GM12878 (cell line): ENCODE measurements at regions not wholly inside any gene's neighbourhood (a gene's known extent, or its start where the extent isn't known, plus 50 kb on each side); places are given as distances from the start of the nearest gene placed in this dataset.
"Not testable (repeated sequence)": the region's sequence is repeated elsewhere in the genome, so short reads cannot be mapped to it uniquely, and the experiment has no call there.

Experiments used
- ATAC-seq: fragments of 200-7000 bp; cut with Tn5 transposase; 3 replicates; pipeline ENCODE4 v1.9.1; 2020; ENCODE audit warnings: mild to moderate bottlenecking, moderate library complexity
- BruUV-seq: library from RNA; stranded (reverse); fragments of 400-500 nt; replicated peaks from 2 replicates; lab custom pipeline; 2021; lab: Mats Ljungman, UMichigan
- CTCF ChIA-PET: fragments of 300-600 bp; sonication (Branson Sonifier 250); formaldehyde crosslinking; extraction: SDS; loops from one replicate; lab custom pipeline; 2021; ENCODE audit warnings: inconsistent platforms; lab: Yijun Ruan, JAX
- POLR2A ChIA-PET: fragments of 350-600 bp; formaldehyde crosslinking; extraction: SDS; loops from one replicate; lab custom pipeline; 2021; ENCODE audit warnings: inconsistent platforms; lab: Charles Lee
- RAD21 ChIA-PET: fragments of 300-600 bp; sonication (Branson Sonifier 250); formaldehyde crosslinking; loops from one replicate; lab custom pipeline; 2023; ENCODE audit warnings: antibody characterized with exemption; ENCODE audit not compliant: unreplicated experiment; lab: Charles Lee
- SMC1A ChIA-PET: fragments of 300-600 bp; sonication (Branson Sonifier 250); formaldehyde crosslinking; loops from one replicate; lab custom pipeline; 2023; ENCODE audit not compliant: unreplicated experiment, uncharacterized antibody; lab: Charles Lee
- DNase-seq: peaks from one replicate; pipeline ENCODE4 v3.0.0-alpha.2; 2011; ENCODE audit warnings: low read depth, low spot score
- FAIRE-seq: peaks from 3 replicates; lab custom pipeline; 2011; peaks lifted over from hg19 to GRCh38; lab: Jason Lieb, UNC
- H2AFZ ChIP-seq: 2 replicates; pipeline ENCODE4 v1.6.0; 2011; ENCODE audit warnings: low read depth, low read length, control low read depth; ENCODE audit not compliant: control insufficient read depth
- H3K27ac ChIP-seq: 2 replicates; pipeline ENCODE4 v1.5.1; 2011; ENCODE audit warnings: control low read depth; ENCODE audit not compliant: control insufficient read depth, insufficient read depth
- H3K27me3 ChIP-seq, 2 experiments: replicated peaks in 1 of 2; 2 replicates each; pipeline versions ENCODE4 v1.6.0 to v1.6.1; 2011; ENCODE audit warnings: low read length in 1 of 2; ENCODE audit not compliant: control insufficient read depth in 2 of 2, insufficient read depth in 2 of 2
- H3K36me3 ChIP-seq, 2 experiments: 2 replicates each; pipeline ENCODE4 v1.5.1; 2011; ENCODE audit warnings: low read length in 1 of 2; ENCODE audit not compliant: control insufficient read depth in 2 of 2, insufficient read depth in 2 of 2
- H3K4me1 ChIP-seq: 2 replicates; pipeline ENCODE4 v1.6.1; 2011; ENCODE audit warnings: mild to moderate bottlenecking, low read length, moderate library complexity, mixed read lengths; ENCODE audit not compliant: control insufficient read depth, insufficient read depth
- H3K4me2 ChIP-seq: 2 replicates; pipeline ENCODE4 v1.6.0; 2011; ENCODE audit warnings: control low read depth; ENCODE audit not compliant: control insufficient read depth, insufficient read depth
- H3K4me3 ChIP-seq: fragments of 200-600 bp; sonication (generic); 2 replicates; pipeline ENCODE4 v1.5.1; 2016
- H3K79me2 ChIP-seq: 2 replicates; pipeline ENCODE4 v1.6.0; 2011; ENCODE audit warnings: low read length; ENCODE audit not compliant: control insufficient read depth, insufficient read depth
- H3K9ac ChIP-seq: 2 replicates; pipeline ENCODE4 v1.8.0; 2011; ENCODE audit warnings: low read length, control low read depth, mixed read lengths; ENCODE audit not compliant: control insufficient read depth, insufficient read depth
- H3K9me3 ChIP-seq: replicated peaks from 3 replicates; pipeline ENCODE4 v1.5.1; 2011; ENCODE audit warnings: mild to moderate bottlenecking, low read length; ENCODE audit not compliant: control insufficient read depth, insufficient read depth
- H4K20me1 ChIP-seq: 2 replicates; pipeline ENCODE4 v1.6.0; 2011; ENCODE audit not compliant: control insufficient read depth, insufficient read depth
- BACH1 ChIP-seq: fragments of 450-650 bp; IDR thresholded peaks from 2 replicates; pipeline ENCODE4 v1.6.1; 2017; ENCODE audit warnings: mild to moderate bottlenecking, borderline replicate concordance
- WGBS: methylation state at CpG from one replicate; pipeline ENCODE4 v1.1.6; 2016; ENCODE audit warnings: low lambda C conversion rate; ENCODE audit not compliant: insufficient replicate concordance, insufficient coverage; ENCODE audit errors: missing lambda C conversion rate; 5-methylcytosine and 5-hydroxymethylcytosine counted together
- in situ Hi-C: fragments of 300-500 bp; cut with MboI; formaldehyde crosslinking; loops from 9 replicates; pipeline ENCODE4 v1.14.3; 2018; ENCODE audit warnings: mixed read lengths
- intact Hi-C: fragments of 100-400 bp; cut with micrococcal nuclease; formaldehyde crosslinking; loops from one replicate; pipeline ENCODE4 v1.14.2; 2022; ENCODE audit not compliant: unreplicated experiment

DNA sequence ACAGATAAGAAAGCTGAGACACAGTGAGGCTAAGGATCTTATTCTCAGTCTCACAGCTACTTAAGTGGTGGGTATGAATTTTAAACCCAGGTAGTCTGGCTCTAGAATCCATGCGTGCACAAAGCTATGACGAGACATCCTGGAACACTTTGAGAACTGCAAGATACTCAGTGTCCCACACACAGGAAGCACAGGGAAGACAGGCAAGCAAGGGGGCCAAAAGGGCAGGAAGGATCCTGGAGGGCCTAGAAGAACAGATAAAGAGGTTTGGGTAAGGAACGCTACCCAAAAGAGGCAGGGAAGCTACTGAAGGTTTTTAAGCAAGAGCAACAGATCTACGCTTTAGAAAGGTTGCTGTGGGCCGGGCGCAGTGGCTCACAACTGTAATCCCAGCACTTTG is 99.1 kb upstream of the HES1 start:
- H3K9ac ChIP-seq = no peak overlapping the region
- H3K4me3 ChIP-seq = no peak overlapping the region
- ChIA-PET SMC1A (interaction anchor here (0.6 kb wide), 1 partner anchor 227 kb away, joined by 3 read pairs; no protein-coding TSS in a partner anchor), CTCF (no interaction called here), RAD21 (no interaction called here), POLR2A (no interaction called here)
- H3K9me3 ChIP-seq = no peaks in the 10 kb centered on the region
- ATAC-seq (no peak), FAIRE-seq (no peak), DNase-seq (no peak)
- intact Hi-C loops (no loop called here), in situ Hi-C loops (no loop called here)
- H3K27ac ChIP-seq = no peak overlapping the region
- 87% methylated on average over 6 of the region's 6 CpGs for WGBS
- no TSS peak for BruUV-seq
- no peak overlapping the region for H2AFZ ChIP-seq
- H3K4me2 ChIP-seq = no peak overlapping the region
- H3K4me1 ChIP-seq = no peaks in the 10 kb centered on the region
- H3K79me2 ChIP-seq = no peaks in the 10 kb centered on the region
- no peak for TF ChIP-seq BACH1
- H3K36me3 ChIP-seq = no peaks in the 10 kb centered on the region
- H4K20me1 ChIP-seq = no peaks in the 10 kb centered on the region
- H3K27me3 ChIP-seq = no peaks in the 10 kb centered on the region

DNA sequence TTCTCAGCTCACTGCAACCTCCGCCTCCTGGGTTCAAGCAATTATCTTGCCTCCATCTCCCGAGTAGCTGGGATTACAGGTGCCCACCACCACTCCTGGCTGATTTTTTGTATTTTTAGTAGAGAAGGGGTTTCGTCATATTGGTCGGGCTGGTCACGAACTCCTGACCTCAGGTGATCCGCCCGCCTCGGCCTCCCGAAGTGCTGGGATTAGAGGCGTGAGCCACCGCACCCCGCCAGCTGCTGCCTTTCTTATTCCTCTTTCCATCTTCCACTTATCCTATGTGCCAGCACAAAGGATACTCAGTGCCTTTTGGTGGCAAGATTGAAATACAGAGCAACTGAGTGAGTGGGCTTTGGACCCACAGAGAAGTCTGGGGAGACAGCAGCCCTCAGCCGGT is 97.6 kb upstream of the HES1 start:
- H3K79me2 ChIP-seq, SMC1A ChIA-PET, H3K4me2 ChIP-seq, intact Hi-C loops, CTCF ChIA-PET, H3K9me3 ChIP-seq, BruUV-seq, FAIRE-seq, H3K4me3 ChIP-seq, ATAC-seq, POLR2A ChIA-PET, H3K9ac ChIP-seq, in situ Hi-C loops, H2AFZ ChIP-seq, RAD21 ChIA-PET, H4K20me1 ChIP-seq, H3K4me1 ChIP-seq, DNase-seq, H3K36me3 ChIP-seq, H3K27me3 ChIP-seq, H3K27ac ChIP-seq: not testable (repeated sequence)
- 83% methylated on average over 13 of the region's 13 CpGs for WGBS
